ENCODE measurements at regions not wholly inside any gene's neighbourhood (a gene's known extent, or its start where the extent isn't known, plus 50 kb on each side); places are given as distances from the start of the nearest gene placed in this dataset.

DNA sequence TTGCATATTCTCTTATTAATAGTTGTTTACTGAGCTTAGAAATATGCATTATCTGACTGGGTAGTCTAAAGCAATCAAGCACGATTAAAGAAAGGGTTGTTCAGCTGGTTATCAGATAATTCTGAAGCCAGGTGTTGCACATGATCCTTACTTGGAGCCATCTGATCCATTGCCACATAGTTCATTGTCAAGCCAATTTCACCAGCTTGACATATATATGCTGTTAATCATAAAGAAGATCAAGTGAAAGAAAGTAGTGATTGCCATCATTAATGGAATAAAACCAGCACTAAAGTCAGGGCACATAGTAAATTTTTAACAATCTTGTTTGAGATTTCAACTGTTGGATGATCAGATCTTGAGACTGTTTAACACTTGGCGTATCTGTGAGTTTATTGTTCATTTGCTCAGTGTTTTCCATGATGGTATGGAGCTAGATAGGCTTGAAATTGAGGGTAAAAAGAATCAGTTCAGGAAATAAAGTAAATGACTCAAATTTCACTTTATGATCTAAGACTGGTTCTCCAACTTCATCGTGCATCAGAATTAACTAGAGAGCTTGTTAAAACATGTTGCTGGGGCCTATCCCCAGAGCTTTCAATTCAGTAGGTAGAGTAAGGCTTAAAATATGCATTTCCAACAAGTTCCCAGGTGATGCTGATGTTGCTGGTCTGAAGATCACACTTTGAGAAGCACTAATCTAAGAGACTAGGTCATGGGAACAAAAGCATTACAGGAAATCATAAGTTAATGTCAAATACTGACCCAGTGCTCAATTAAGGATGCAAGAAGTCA, 539.6 kb downstream of the SATB2 start:
- Histone ChIP-seq H3K9me1 (ENCODE audit: control insufficient read depth, insufficient read depth, low read length) (no peaks in the 10 kb centered on the region), H3K4me2 (ENCODE audit: insufficient read depth, low read length) (no peak overlapping the region), H3K4me1 (replicated peaks in 1 of 2; ENCODE audit: control insufficient read depth in 2 of 2, insufficient read depth in 2 of 2, low read length in 2 of 2) (no peaks in the 10 kb centered on the region), H3K79me2 (ENCODE audit: control insufficient read depth, insufficient read depth, low read length) (no peaks in the 10 kb centered on the region), H3K36me3 (ENCODE audit: control insufficient read depth, insufficient read depth, low read length) (no peaks in the 10 kb centered on the region), H3K27me3 (ENCODE audit: control insufficient read depth in 2 of 2, insufficient read depth in 2 of 2, low read length in 2 of 2) (no peaks in the 10 kb centered on the region), H3K9me3 (replicated peaks; ENCODE audit: control insufficient read depth, insufficient read depth, low read depth, low read length) (no peaks in the 10 kb centered on the region), H4K20me1 (replicated peaks; ENCODE audit: control insufficient read depth, insufficient read depth, low read length) (no peaks in the 10 kb centered on the region), H3K9ac (ENCODE audit: insufficient read depth in 1 of 2, low read depth in 2 of 2, low read length in 2 of 2) (no peak overlapping the region), H2AFZ (ENCODE audit: low read depth, low read length) (no peak overlapping the region), H3K4me3 (no peak overlapping the region), H3K27ac (ENCODE audit: extremely low read depth, low read depth, low read length) (no peak overlapping the region)
- in situ Hi-C loops (cut with MboI) (no loop called here), intact Hi-C loops (cut with micrococcal nuclease) (no loop called here)
- no TSS peak for BruUV-seq (replicated peaks)
- ATAC-seq, result no peak
- 5% methylated on average over 3 of the region's 3 CpGs for WGBS (ENCODE audit: insufficient coverage, low coverage, missing lambda C conversion rate)
- DNase-seq (ENCODE audit: extremely low read depth in 1 of 4, low spot score in 3 of 4), result no peak
- FAIRE-seq, result no peak
- TF ChIP-seq C11orf30 (IDR thresholded peaks at IDR 0.05; ENCODE audit: low read depth), result no peak
- TF ChIP-seq CBX3 (IDR thresholded peaks at IDR 0.05; ENCODE audit: borderline replicate concordance in 1 of 2, low read length in 2 of 2), result no peak
- TF ChIP-seq, protein P1, sequence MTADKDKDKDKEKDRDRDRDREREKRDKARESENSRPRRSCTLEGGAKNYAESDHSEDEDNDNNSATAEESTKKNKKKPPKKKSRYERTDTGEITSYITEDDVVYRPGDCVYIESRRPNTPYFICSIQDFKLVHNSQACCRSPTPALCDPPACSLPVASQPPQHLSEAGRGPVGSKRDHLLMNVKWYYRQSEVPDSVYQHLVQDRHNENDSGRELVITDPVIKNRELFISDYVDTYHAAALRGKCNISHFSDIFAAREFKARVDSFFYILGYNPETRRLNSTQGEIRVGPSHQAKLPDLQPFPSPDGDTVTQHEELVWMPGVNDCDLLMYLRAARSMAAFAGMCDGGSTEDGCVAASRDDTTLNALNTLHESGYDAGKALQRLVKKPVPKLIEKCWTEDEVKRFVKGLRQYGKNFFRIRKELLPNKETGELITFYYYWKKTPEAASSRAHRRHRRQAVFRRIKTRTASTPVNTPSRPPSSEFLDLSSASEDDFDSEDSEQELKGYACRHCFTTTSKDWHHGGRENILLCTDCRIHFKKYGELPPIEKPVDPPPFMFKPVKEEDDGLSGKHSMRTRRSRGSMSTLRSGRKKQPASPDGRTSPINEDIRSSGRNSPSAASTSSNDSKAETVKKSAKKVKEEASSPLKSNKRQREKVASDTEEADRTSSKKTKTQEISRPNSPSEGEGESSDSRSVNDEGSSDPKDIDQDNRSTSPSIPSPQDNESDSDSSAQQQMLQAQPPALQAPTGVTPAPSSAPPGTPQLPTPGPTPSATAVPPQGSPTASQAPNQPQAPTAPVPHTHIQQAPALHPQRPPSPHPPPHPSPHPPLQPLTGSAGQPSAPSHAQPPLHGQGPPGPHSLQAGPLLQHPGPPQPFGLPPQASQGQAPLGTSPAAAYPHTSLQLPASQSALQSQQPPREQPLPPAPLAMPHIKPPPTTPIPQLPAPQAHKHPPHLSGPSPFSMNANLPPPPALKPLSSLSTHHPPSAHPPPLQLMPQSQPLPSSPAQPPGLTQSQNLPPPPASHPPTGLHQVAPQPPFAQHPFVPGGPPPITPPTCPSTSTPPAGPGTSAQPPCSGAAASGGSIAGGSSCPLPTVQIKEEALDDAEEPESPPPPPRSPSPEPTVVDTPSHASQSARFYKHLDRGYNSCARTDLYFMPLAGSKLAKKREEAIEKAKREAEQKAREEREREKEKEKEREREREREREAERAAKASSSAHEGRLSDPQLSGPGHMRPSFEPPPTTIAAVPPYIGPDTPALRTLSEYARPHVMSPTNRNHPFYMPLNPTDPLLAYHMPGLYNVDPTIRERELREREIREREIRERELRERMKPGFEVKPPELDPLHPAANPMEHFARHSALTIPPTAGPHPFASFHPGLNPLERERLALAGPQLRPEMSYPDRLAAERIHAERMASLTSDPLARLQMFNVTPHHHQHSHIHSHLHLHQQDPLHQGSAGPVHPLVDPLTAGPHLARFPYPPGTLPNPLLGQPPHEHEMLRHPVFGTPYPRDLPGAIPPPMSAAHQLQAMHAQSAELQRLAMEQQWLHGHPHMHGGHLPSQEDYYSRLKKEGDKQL (CRISPR knock-in tag; IDR thresholded peaks at IDR 0.05; ENCODE audit: borderline replicate concordance), result no peak
- TF ChIP-seq, protein P2, sequence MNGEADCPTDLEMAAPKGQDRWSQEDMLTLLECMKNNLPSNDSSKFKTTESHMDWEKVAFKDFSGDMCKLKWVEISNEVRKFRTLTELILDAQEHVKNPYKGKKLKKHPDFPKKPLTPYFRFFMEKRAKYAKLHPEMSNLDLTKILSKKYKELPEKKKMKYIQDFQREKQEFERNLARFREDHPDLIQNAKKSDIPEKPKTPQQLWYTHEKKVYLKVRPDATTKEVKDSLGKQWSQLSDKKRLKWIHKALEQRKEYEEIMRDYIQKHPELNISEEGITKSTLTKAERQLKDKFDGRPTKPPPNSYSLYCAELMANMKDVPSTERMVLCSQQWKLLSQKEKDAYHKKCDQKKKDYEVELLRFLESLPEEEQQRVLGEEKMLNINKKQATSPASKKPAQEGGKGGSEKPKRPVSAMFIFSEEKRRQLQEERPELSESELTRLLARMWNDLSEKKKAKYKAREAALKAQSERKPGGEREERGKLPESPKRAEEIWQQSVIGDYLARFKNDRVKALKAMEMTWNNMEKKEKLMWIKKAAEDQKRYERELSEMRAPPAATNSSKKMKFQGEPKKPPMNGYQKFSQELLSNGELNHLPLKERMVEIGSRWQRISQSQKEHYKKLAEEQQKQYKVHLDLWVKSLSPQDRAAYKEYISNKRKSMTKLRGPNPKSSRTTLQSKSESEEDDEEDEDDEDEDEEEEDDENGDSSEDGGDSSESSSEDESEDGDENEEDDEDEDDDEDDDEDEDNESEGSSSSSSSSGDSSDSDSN (IDR thresholded peaks at IDR 0.05; ENCODE audit: borderline replicate concordance in 1 of 2, low read depth in 2 of 2, low read length in 2 of 2), result no peak
- no peak for TF ChIP-seq KAT8 (IDR thresholded peaks at IDR 0.05; ENCODE audit: low read depth)
- TF ChIP-seq CXXC5 (CRISPR knock-in tag; IDR thresholded peaks at IDR 0.05), result no peak
- TF ChIP-seq TCF7L2 (IDR thresholded peaks at IDR 0.05; ENCODE audit: low read depth, low read length), result no peak
- CTCF ChIA-PET (ENCODE audit: low intra/inter-chr PET ratio), result no interaction called here
- POLR2A ChIA-PET, result interaction anchor here (0.6 kb wide), 1 partner anchor 26 kb away, joined by 6 read pairs; no protein-coding TSS in a partner anchor
